ENCODE measurements at regions not wholly inside any gene's neighbourhood (a gene's known extent, or its start where the extent isn't known, plus 50 kb on each side); places are given as distances from the start of the nearest gene placed in this dataset.

DNA sequence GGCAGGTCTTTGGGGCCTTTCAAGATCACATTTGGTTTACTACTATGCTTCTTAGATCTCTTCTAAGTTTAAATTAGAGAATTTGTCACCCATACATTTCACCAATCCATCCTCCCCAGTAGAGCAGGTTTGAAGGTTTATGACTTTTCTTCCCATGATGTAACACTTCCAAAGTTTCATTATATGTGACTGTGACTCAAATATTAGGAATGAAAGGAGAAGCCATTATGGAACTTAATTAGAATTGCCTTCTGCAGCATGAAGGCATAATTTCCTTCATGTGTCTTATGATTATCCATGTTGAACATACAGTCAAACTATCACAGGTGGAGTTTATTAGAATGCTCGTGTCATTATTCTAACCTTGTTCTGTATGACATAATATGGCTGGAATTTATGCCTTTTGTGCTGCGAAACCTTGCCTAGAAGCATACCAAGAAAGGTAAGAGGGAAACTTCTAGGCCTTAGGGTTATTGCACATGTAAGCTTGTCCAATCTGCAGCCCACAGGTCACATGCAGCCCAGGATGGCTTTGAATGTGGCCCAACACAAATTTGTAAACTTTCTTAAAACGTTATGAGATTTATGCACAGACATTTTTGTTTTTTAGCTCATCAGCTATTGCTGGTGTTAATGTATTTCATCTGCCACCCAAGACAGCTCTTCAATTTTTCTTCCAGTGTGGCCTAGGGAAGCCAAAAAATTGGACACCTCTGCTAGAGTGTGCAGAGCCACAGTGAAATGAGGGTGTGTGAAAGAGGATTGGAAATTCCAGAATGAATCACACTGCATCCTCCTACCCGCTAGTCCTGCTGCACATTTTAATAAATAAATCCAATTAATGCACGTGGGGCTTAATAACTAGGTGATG, 133.6 kb downstream of the TMEM26 start:
- Histone ChIP-seq H3K27ac (ENCODE audit: low read depth in 2 of 2, low read length in 2 of 2) (no peak overlapping the region), H3K4me3 (ENCODE audit: low read length in 2 of 2) (no peak overlapping the region), H3K9me3 (ENCODE audit: control insufficient read depth in 2 of 2, low read length in 2 of 2) (no peaks in the 10 kb centered on the region), H3K27me3 (ENCODE audit: control insufficient read depth in 2 of 2, insufficient read depth in 2 of 2, low read length in 2 of 2) (no peaks in the 10 kb centered on the region), H3K4me1 (ENCODE audit: control insufficient read depth in 2 of 2, insufficient read depth in 2 of 2, low read length in 2 of 2) (no peaks in the 10 kb centered on the region), H3K9ac (ENCODE audit: low read depth in 1 of 2, low read length in 2 of 2) (no peak overlapping the region), H3K36me3 (ENCODE audit: control insufficient read depth in 2 of 2, insufficient read depth in 2 of 2, low read length in 2 of 2) (no peaks in the 10 kb centered on the region)

DNA sequence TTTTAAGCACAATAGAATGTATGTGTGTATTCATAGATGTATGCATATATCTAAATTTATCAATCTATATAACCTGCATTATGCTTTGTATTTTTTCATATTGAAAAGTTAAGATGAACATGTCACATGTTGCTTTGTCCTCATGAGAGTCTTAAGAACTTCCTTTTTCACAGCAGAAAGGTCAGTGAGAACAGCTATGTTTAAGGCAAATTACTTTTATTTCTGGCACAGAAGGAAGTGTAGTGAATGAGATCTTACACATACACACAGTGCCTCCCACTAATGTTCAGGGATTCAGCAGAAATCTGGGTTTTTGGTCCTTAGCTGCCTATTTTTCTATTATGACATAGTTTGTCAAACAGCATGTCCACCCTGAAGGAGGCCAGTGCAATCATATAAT, 134.8 kb downstream of the TMEM26 start:
- no peaks in the 10 kb centered on the region for H3K4me1 ChIP-seq (ENCODE audit: control insufficient read depth in 2 of 2, insufficient read depth in 2 of 2, low read length in 2 of 2)
- H3K9me3 ChIP-seq (ENCODE audit: control insufficient read depth in 2 of 2, low read length in 2 of 2): no peaks in the 10 kb centered on the region
- no peak overlapping the region for H3K9ac ChIP-seq (ENCODE audit: low read depth in 1 of 2, low read length in 2 of 2)
- H3K36me3 ChIP-seq (ENCODE audit: control insufficient read depth in 2 of 2, insufficient read depth in 2 of 2, low read length in 2 of 2): no peaks in the 10 kb centered on the region
- no peak overlapping the region for H3K4me3 ChIP-seq (ENCODE audit: low read length in 2 of 2)
- no peaks in the 10 kb centered on the region for H3K27me3 ChIP-seq (ENCODE audit: control insufficient read depth in 2 of 2, insufficient read depth in 2 of 2, low read length in 2 of 2)
- no peak overlapping the region for H3K27ac ChIP-seq (ENCODE audit: low read depth in 2 of 2, low read length in 2 of 2)

- H3K27me3 ChIP-seq (ENCODE audit: control insufficient read depth in 2 of 2, insufficient read depth in 2 of 2, low read length in 2 of 2): no peaks in the 10 kb centered on the region
- no peak overlapping the region for H3K9ac ChIP-seq (ENCODE audit: low read depth in 1 of 2, low read length in 2 of 2)
- no peak overlapping the region for H3K4me3 ChIP-seq (ENCODE audit: low read length in 2 of 2)
- no peaks in the 10 kb centered on the region for H3K36me3 ChIP-seq (ENCODE audit: control insufficient read depth in 2 of 2, insufficient read depth in 2 of 2, low read length in 2 of 2)
- no peak overlapping the region for H3K27ac ChIP-seq (ENCODE audit: low read depth in 2 of 2, low read length in 2 of 2)
- no peaks in the 10 kb centered on the region for H3K9me3 ChIP-seq (ENCODE audit: control insufficient read depth in 2 of 2, low read length in 2 of 2)
- H3K4me1 ChIP-seq (ENCODE audit: control insufficient read depth in 2 of 2, insufficient read depth in 2 of 2, low read length in 2 of 2): no peaks in the 10 kb centered on the region
Observed at GRCh38 chr10:61317706-61318105, 135.5 kb downstream of the TMEM26 start.

DNA sequence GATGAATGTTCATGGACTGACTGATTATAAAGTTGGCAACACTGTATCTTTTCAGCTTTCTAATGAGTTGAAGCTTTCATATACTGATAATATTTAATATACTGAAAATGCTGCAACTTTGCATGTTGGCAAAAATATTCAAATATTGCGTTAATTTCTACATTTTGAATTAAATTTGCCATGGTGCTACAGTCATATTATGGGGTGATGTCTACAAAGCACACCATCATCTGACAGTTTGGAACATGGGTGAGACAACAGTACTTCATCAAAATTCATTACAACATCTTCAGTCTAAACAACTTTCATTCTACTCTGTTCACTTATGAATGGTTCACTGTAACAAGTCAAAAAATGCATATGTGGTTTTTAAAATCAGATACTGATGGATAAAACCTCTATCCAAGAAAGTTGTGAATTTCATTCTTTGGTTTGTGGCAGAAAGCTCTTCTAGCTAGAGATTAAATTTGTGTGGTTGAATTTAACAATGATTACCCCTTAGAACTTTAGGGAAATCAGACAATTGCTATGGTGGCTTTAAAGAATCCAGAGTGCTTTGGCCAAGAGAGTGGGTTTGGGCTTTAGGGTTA, 136.4 kb downstream of the TMEM26 start:
- Histone ChIP-seq H3K27ac (ENCODE audit: low read depth in 2 of 2, low read length in 2 of 2) (no peak overlapping the region), H3K9me3 (ENCODE audit: control insufficient read depth in 2 of 2, low read length in 2 of 2) (no peaks in the 10 kb centered on the region), H3K27me3 (ENCODE audit: control insufficient read depth in 2 of 2, insufficient read depth in 2 of 2, low read length in 2 of 2) (no peaks in the 10 kb centered on the region), H3K9ac (ENCODE audit: low read depth in 1 of 2, low read length in 2 of 2) (no peak overlapping the region), H3K4me1 (ENCODE audit: control insufficient read depth in 2 of 2, insufficient read depth in 2 of 2, low read length in 2 of 2) (no peaks in the 10 kb centered on the region), H3K4me3 (ENCODE audit: low read length in 2 of 2) (no peak overlapping the region), H3K36me3 (ENCODE audit: control insufficient read depth in 2 of 2, insufficient read depth in 2 of 2, low read length in 2 of 2) (no peaks in the 10 kb centered on the region)

- Histone ChIP-seq H3K9ac (ENCODE audit: low read depth in 1 of 2, low read length in 2 of 2) (no peak overlapping the region), H3K9me3 (ENCODE audit: control insufficient read depth in 2 of 2, low read length in 2 of 2) (no peaks in the 10 kb centered on the region), H3K36me3 (ENCODE audit: control insufficient read depth in 2 of 2, insufficient read depth in 2 of 2, low read length in 2 of 2) (no peaks in the 10 kb centered on the region), H3K4me1 (ENCODE audit: control insufficient read depth in 2 of 2, insufficient read depth in 2 of 2, low read length in 2 of 2) (no peaks in the 10 kb centered on the region), H3K27me3 (ENCODE audit: control insufficient read depth in 2 of 2, insufficient read depth in 2 of 2, low read length in 2 of 2) (no peaks in the 10 kb centered on the region), H3K4me3 (ENCODE audit: low read length in 2 of 2) (no peak overlapping the region), H3K27ac (ENCODE audit: low read depth in 2 of 2, low read length in 2 of 2) (no peak overlapping the region)
Observed at GRCh38 chr10:61314273-61314672, 138.9 kb downstream of the TMEM26 start.

DNA sequence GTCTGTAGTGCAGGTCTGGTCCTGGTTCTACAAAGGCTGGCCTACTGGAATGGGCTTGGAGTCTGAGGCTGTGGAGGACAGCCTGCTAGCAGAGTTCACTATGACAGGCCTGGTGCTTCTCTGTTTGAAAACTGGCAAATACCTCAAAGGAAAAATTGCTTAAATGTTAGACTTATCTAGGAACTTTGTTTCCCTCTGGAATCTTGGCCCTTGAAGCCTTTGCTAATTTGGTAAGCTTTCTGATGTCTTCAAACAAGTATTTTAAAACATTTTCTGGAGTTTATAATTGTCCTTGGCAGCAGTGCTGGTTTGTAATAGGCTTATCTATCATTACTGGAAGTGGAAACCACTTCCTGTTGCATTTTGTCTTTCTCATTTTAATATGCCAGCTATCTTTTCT, 139.7 kb downstream of the TMEM26 start:
- Histone ChIP-seq H3K9me3 (ENCODE audit: control insufficient read depth in 2 of 2, low read length in 2 of 2) (no peaks in the 10 kb centered on the region), H3K4me1 (ENCODE audit: control insufficient read depth in 2 of 2, insufficient read depth in 2 of 2, low read length in 2 of 2) (no peaks in the 10 kb centered on the region), H3K9ac (ENCODE audit: low read depth in 1 of 2, low read length in 2 of 2) (no peak overlapping the region), H3K27ac (ENCODE audit: low read depth in 2 of 2, low read length in 2 of 2) (no peak overlapping the region), H3K36me3 (ENCODE audit: control insufficient read depth in 2 of 2, insufficient read depth in 2 of 2, low read length in 2 of 2) (no peaks in the 10 kb centered on the region), H3K27me3 (ENCODE audit: control insufficient read depth in 2 of 2, insufficient read depth in 2 of 2, low read length in 2 of 2) (no peaks in the 10 kb centered on the region), H3K4me3 (ENCODE audit: low read length in 2 of 2) (no peak overlapping the region)

DNA sequence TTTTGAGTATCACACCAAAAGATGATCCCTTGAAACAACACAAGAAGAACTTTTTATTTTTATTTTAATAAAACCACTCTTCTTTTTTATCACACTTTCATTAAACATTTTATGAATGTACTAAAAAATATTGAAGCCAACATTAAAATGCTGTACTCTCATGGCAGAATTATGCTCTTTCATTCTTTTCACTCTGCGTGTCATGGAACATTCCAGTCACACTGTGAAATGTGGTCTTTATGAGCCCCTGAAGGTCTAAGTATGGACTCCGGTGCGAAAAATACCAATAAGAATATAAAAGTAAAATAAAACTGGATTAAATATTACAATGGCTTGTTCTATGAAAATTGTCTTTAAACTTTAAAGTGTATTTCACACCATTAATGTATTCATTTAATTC, 148.4 kb downstream of the TMEM26 start:
- Histone ChIP-seq H3K9me3 (ENCODE audit: control insufficient read depth in 2 of 2, low read length in 2 of 2) (no peaks in the 10 kb centered on the region), H3K9ac (ENCODE audit: low read depth in 1 of 2, low read length in 2 of 2) (no peak overlapping the region), H3K36me3 (ENCODE audit: control insufficient read depth in 2 of 2, insufficient read depth in 2 of 2, low read length in 2 of 2) (no peaks in the 10 kb centered on the region), H3K27me3 (ENCODE audit: control insufficient read depth in 2 of 2, insufficient read depth in 2 of 2, low read length in 2 of 2) (no peaks in the 10 kb centered on the region), H3K27ac (ENCODE audit: low read depth in 2 of 2, low read length in 2 of 2) (no peak overlapping the region), H3K4me3 (ENCODE audit: low read length in 2 of 2) (no peak overlapping the region), H3K4me1 (ENCODE audit: control insufficient read depth in 2 of 2, insufficient read depth in 2 of 2, low read length in 2 of 2) (no peaks in the 10 kb centered on the region)

DNA sequence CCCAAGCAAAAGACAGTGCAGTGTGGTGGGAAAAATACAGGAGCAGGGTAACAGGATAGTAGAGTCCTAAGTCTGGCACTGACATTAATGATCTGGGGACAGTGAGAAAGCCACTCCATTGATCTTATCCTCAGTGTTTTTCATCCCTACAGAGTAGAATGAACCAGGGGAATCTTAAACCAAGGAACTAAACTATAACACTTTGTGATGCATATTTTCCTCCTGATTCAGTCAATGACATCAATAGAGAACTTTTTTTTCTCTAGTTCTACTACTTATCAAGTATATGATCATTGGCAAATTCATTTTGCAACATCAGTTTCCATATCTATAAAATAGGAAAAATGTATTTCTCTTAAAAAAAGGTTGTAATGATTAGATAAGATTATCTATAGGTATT, 151.1 kb downstream of the TMEM26 start:
- Histone ChIP-seq H3K4me1 (ENCODE audit: control insufficient read depth in 2 of 2, insufficient read depth in 2 of 2, low read length in 2 of 2) (no peaks in the 10 kb centered on the region), H3K9me3 (ENCODE audit: control insufficient read depth in 2 of 2, low read length in 2 of 2) (no peaks in the 10 kb centered on the region), H3K9ac (ENCODE audit: low read depth in 1 of 2, low read length in 2 of 2) (no peak overlapping the region), H3K36me3 (ENCODE audit: control insufficient read depth in 2 of 2, insufficient read depth in 2 of 2, low read length in 2 of 2) (no peaks in the 10 kb centered on the region), H3K27ac (ENCODE audit: low read depth in 2 of 2, low read length in 2 of 2) (no peak overlapping the region), H3K27me3 (ENCODE audit: control insufficient read depth in 2 of 2, insufficient read depth in 2 of 2, low read length in 2 of 2) (no peaks in the 10 kb centered on the region), H3K4me3 (ENCODE audit: low read length in 2 of 2) (no peak overlapping the region)

DNA sequence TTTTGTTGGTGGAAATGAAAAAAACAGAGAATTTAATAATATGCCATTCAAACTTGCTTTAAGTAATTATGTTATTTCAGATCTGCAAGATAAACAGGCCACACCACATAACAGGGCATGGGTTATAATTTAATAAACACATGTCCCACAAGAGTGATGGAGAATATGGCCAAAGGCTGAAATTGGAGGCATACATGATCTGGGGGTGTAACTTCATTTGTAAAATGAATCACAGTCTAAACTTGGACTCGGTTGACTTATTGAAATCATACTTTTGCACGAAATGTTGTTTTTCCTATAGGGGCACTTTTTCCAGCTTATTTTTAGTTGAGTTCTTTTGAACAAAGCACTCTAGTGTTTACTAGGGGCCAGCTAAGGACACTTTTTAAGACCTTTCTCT, 151.6 kb downstream of the TMEM26 start:
- H3K27me3 ChIP-seq (ENCODE audit: control insufficient read depth in 2 of 2, insufficient read depth in 2 of 2, low read length in 2 of 2): no peaks in the 10 kb centered on the region

DNA sequence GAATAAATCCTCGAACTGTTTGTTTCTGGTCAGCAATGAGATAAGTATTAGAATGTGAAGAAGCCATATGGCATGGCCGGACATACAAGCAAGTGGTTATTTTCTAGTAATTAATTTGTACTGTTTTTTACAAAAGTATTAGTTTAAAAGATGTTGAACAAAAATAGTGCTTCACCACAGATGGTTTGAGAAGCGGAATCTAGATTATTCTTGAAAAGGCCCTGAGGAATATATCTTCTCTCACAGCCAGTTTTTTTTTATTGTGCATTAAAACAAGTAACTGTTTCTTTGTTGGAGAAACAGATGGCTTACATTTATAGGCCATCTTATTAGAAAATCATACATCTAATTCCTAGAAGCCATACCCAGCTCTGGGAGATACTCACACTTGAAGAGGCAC, 153.3 kb downstream of the TMEM26 start:
- H3K36me3 ChIP-seq (ENCODE audit: control insufficient read depth in 2 of 2, insufficient read depth in 2 of 2, low read length in 2 of 2): no peaks in the 10 kb centered on the region
- no peaks in the 10 kb centered on the region for H3K9me3 ChIP-seq (ENCODE audit: control insufficient read depth in 2 of 2, low read length in 2 of 2)
- no peak overlapping the region for H3K4me3 ChIP-seq (ENCODE audit: low read length in 2 of 2)
- H3K27ac ChIP-seq (ENCODE audit: low read depth in 2 of 2, low read length in 2 of 2): no peak overlapping the region
- H3K27me3 ChIP-seq (ENCODE audit: control insufficient read depth in 2 of 2, insufficient read depth in 2 of 2, low read length in 2 of 2): no peaks in the 10 kb centered on the region
- no peak overlapping the region for H3K9ac ChIP-seq (ENCODE audit: low read depth in 1 of 2, low read length in 2 of 2)
- H3K4me1 ChIP-seq (ENCODE audit: control insufficient read depth in 2 of 2, insufficient read depth in 2 of 2, low read length in 2 of 2): no peaks in the 10 kb centered on the region

More for the DNA sequence above, 151.6 kb downstream of the TMEM26 start:
- Histone ChIP-seq H3K4me3 (ENCODE audit: low read length in 2 of 2) (no peak overlapping the region), H3K9ac (ENCODE audit: low read depth in 1 of 2, low read length in 2 of 2) (no peak overlapping the region), H3K9me3 (ENCODE audit: control insufficient read depth in 2 of 2, low read length in 2 of 2) (no peaks in the 10 kb centered on the region), H3K27ac (ENCODE audit: low read depth in 2 of 2, low read length in 2 of 2) (no peak overlapping the region), H3K4me1 (ENCODE audit: control insufficient read depth in 2 of 2, insufficient read depth in 2 of 2, low read length in 2 of 2) (no peaks in the 10 kb centered on the region), H3K36me3 (ENCODE audit: control insufficient read depth in 2 of 2, insufficient read depth in 2 of 2, low read length in 2 of 2) (no peaks in the 10 kb centered on the region)
